GM08714 (cell line): ENCODE measurements at regions not wholly inside any gene's neighbourhood (a gene's known extent, or its start where the extent isn't known, plus 50 kb on each side); places are given as distances from the start of the nearest gene placed in this dataset.
"Not testable (repeated sequence)": the region's sequence is repeated elsewhere in the genome, so short reads cannot be mapped to it uniquely, and the experiment has no call there.

Source experiments
- H3K4me3 ChIP-seq: fragments of 200-500 bp; sonication (Bioruptor generic); 2 replicates; pipeline ENCODE4 v1.5.1; 2014; ENCODE audit warnings: mild to moderate bottlenecking, low read length, inconsistent platforms
- ZNF274 ChIP-seq: IDR thresholded peaks from 2 replicates; pipeline ENCODE4 v1.6.1; 2012; ENCODE audit warnings: mild to moderate bottlenecking, low read depth, low read length

GRCh38 chr1:148315071-148315811, 163.2 kb upstream of the NBPF11 start:
- H3K4me3 ChIP-seq: no peak overlapping the region
- TF ChIP-seq ZNF274: no peak

GRCh38 chr1:148310807-148311206, 158.7 kb upstream of the NBPF11 start:
- no peak for TF ChIP-seq ZNF274
- H3K4me3 ChIP-seq: no peak overlapping the region

- no peak overlapping the region for H3K4me3 ChIP-seq
- no peak for TF ChIP-seq ZNF274
These were observed 157.9 kb upstream of the NBPF11 start for GRCh38 chr1:148309940-148310500.

- no peak overlapping the region for H3K4me3 ChIP-seq
- no peak for TF ChIP-seq ZNF274
These were observed 156.9 kb upstream of the NBPF11 start for GRCh38 chr1:148308832-148309458.

- no peak overlapping the region for H3K4me3 ChIP-seq
- TF ChIP-seq ZNF274: no peak
These were observed 155.6 kb upstream of the NBPF11 start for GRCh38 chr1:148307583-148308185.

- H3K4me3 ChIP-seq: not testable (repeated sequence)
These were observed 152.9 kb upstream of the NBPF11 start for GRCh38 chr1:148304935-148305334.

GRCh38 chr1:148302586-148303364, 150.7 kb upstream of the NBPF11 start:
- H3K4me3 ChIP-seq: peak overlapping the region; percentile 42; the same call in 1 of the 2 replicates

- not testable (repeated sequence) for H3K4me3 ChIP-seq
These were observed 145.8 kb upstream of the NBPF11 start for GRCh38 chr1:148297852-148298251.

GRCh38 chr1:148296511-148296910, 144.4 kb upstream of the NBPF11 start:
- TF ChIP-seq ZNF274: no peak
- H3K4me3 ChIP-seq: no peak overlapping the region

GRCh38 chr1:148294116-148294807, 142.2 kb upstream of the NBPF11 start:
- no peak for TF ChIP-seq ZNF274
- no peak overlapping the region for H3K4me3 ChIP-seq

GRCh38 chr1:148293651-148294050, 141.6 kb upstream of the NBPF11 start:
- no peak for TF ChIP-seq ZNF274
- no peak overlapping the region for H3K4me3 ChIP-seq

GRCh38 chr1:148292915-148293314, 140.8 kb upstream of the NBPF11 start:
- no peak overlapping the region for H3K4me3 ChIP-seq
- TF ChIP-seq ZNF274: no peak

GRCh38 chr1:148290881-148291280, 138.8 kb upstream of the NBPF11 start:
- no peak for TF ChIP-seq ZNF274
- no peak overlapping the region for H3K4me3 ChIP-seq

GRCh38 chr1:148289647-148290046, 137.6 kb upstream of the NBPF11 start:
- TF ChIP-seq ZNF274: no peak
- H3K4me3 ChIP-seq: no peak overlapping the region

GRCh38 chr1:148285946-148286345, 133.9 kb upstream of the NBPF11 start:
- not testable (repeated sequence) for H3K4me3 ChIP-seq

- peak overlapping the region; percentile 19; the same call in 1 of the 2 replicates for H3K4me3 ChIP-seq
These were observed 128.9 kb upstream of the NBPF11 start for GRCh38 chr1:148280831-148281572.

- not testable (repeated sequence) for H3K4me3 ChIP-seq
These were observed 127.0 kb upstream of the NBPF11 start for GRCh38 chr1:148279002-148279542.

GRCh38 chr1:148277865-148278279, 125.8 kb upstream of the NBPF11 start:
- H3K4me3 ChIP-seq: not testable (repeated sequence)
